GM21737 (cell line): ENCODE measurements at regions not wholly inside any gene's neighbourhood (a gene's known extent, or its start where the extent isn't known, plus 50 kb on each side); places are given as distances from the start of the nearest gene placed in this dataset.

ENCODE experiments used
- ATAC-seq: cut with Tn5 transposase; IDR thresholded peaks from one replicate; pipeline ENCODE4 v1.9.1; 2021; ENCODE audit warnings: mild to moderate bottlenecking, moderate library complexity; ENCODE audit not compliant: unreplicated experiment

- ATAC-seq, result no peak
These were observed 104.5 kb downstream of the RBM43 start for GRCh38 chr2:151157000-151157735.

DNA sequence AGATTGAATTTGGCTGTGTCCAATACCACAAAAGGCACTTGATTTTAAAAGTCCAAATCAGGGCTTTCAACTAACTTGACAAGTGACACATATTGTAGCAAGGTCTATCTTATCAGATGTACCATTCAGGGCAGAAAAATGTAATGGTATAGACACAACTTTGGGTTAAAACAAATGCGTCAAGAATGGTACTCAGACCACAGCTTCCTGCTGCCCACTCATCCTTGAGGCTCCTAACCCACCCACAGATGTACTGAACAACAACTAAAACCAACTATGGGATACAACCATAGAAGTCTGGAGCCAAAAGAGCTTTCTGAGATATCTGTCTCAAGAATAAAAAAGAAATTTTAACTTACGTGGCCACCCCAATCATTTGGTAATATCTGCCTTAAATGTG, 105.2 kb downstream of the RBM43 start:
- ATAC-seq, result no peak

GRCh38 chr2:151153601-151154000, 108.1 kb downstream of the RBM43 start:
- no peak for ATAC-seq

GRCh38 chr2:151150331-151151320, 111.0 kb downstream of the RBM43 start:
- ATAC-seq, result no peak

- no peak for ATAC-seq
These were observed 123.2 kb downstream of the RBM43 start for GRCh38 chr2:151138507-151138906.

- ATAC-seq, result no peak
These were observed 124.1 kb downstream of the RBM43 start for GRCh38 chr2:151137526-151137925.

GRCh38 chr2:151120011-151120410, 141.7 kb downstream of the RBM43 start:
- ATAC-seq, result no peak

GRCh38 chr2:151119374-151119773, 142.3 kb downstream of the RBM43 start:
- no peak for ATAC-seq

GRCh38 chr2:151118269-151118668, 143.4 kb downstream of the RBM43 start:
- no peak for ATAC-seq

GRCh38 chr2:151114874-151115273, 146.8 kb downstream of the RBM43 start:
- no peak for ATAC-seq

DNA sequence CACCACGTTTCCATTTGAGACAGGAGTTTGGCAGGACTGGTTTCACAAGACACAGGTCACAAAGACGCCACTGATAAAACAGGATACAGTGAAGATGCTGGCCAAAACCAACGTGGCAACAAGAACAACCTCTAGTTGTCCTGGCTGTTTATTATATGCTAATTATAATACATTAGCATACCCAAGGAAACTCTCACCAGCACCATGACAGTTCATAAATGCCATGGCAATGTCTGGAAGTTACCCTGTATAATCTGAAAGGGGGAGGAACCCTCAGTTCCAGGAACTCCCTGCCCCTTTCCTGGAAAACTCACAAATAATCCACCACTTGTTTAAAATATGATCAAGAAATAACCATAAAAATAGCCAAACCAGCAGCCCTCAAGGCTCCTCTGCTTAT, 148.3 kb downstream of the RBM43 start:
- ATAC-seq, result no peak

DNA sequence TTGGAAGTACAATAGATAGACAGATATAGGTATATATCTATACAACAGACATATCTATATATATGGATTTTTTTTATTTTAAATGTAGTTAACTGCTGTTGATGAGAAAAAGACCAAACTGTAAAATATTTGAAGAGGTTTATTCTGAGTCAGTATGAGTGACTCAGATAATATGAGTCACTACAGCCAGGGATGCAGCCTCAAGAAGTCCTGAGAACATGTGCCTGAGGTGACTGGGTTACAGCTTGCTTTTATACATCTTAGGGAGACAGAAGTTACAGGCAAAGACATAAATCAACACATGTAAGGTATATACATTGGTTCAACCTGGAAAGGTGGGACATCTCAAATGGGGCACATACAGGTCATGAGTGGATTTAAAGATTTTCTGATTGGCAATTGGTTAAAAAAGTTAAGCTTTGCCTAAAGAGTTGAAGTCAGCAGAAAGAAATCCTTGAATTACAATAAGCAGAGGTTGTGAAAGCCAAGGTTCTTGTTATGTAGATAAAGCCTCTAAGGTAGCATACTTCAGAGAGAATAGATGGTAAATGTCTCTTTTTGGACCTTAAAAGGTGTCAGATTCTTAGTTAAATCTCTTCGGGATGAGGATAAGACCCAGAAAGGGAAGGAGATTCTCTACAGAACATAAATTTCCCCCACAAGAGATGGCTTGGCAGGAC, 149.9 kb downstream of the RBM43 start:
- ATAC-seq, result no peak

DNA sequence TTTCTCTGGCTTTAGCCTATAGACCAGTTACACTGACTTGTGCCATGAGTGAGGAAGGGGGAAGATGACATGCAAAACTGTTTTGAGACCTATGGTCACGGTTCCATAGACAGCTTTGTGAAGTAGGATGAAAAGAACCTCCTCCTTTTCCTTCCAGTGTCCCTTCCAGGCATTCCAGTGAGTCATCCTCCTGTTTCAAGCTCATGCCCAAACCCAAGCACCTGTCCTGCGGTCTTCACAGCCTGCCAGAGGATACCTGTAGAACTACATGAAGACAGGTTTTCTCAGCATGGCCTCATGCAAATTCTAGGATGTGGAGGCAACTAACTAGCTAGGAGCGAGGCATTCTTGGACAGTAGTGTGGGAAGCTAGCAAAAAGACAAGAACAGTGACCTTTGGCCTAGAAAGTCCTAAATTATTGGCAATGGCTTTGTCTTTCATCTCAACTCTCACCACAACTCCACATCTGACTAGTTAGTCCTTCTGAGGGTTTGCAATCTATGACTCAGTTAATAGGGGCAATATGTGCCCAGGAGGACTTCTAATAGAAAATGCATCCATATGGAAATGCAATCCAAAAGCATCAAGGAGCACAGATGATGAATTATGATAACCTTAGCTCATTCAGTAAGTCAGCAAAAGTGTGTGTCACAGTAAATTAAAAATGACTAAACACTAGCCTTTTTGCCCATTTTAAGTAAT, 154.7 kb downstream of the RBM43 start:
- ATAC-seq, result no peak

- no peak for ATAC-seq
These were observed 158.1 kb downstream of the RBM43 start for GRCh38 chr2:151103551-151103950.

GRCh38 chr2:151102226-151102625, 159.4 kb downstream of the RBM43 start:
- ATAC-seq, result no peak

DNA sequence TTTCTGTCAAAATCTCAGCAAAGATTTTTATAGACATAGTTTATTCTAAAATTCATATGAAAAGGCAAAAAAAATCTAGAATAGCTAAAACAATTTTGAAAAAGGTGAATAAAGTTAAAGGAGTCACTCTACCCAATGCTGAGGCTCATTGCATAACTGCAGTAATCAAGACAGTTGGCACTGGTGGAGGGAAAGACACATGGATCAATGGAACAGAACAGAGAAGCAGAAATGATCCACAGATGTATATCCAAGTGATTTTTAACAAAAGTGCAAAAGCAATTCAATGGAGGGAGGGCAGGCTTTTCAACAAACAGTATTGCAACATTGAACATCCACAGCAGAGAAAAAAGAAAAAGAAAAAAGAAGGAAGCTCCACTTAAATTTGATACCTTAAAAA, 162.8 kb downstream of the RBM43 start:
- no peak for ATAC-seq

GRCh38 chr2:151097895-151098294, 163.8 kb downstream of the RBM43 start:
- ATAC-seq, result no peak

DNA sequence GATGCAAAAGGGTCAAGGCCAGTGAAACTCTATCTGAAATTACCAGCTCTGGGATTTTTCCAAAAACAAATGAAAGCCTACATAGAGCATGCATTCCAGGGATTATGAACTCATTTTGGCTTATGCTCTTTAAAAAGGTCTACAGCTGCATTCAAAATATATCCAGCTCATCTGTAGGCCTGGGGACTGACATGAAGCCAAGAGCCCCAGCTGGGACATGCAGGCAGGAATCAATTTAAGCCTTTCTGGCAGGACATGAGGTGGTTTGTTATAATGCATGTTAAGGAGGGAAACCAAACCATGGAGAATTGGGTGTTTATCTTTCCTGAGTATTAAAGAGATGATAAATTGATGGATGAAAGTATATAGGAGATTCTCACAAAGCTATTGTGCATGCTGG, 164.5 kb downstream of the RBM43 start:
- ATAC-seq, result no peak

- ATAC-seq, result no peak
These were observed 165.4 kb downstream of the RBM43 start for GRCh38 chr2:151096235-151096634.

- no peak for ATAC-seq
These were observed 166.2 kb downstream of the RBM43 start for GRCh38 chr2:151095463-151095862.

- ATAC-seq, result no peak
These were observed 170.1 kb downstream of the RBM43 start for GRCh38 chr2:151091583-151091982.
